HG03460 (cell line): ENCODE measurements at regions not wholly inside any gene's neighbourhood (a gene's known extent, or its start where the extent isn't known, plus 50 kb on each side); places are given as distances from the start of the nearest gene placed in this dataset.
"Not testable (repeated sequence)": the region's sequence is repeated elsewhere in the genome, so short reads cannot be mapped to it uniquely, and the experiment has no call there.

Experiments
- ATAC-seq: cut with Tn5 transposase; IDR thresholded peaks from one replicate; pipeline ENCODE4 v1.9.1; 2021; ENCODE audit not compliant: unreplicated experiment

DNA sequence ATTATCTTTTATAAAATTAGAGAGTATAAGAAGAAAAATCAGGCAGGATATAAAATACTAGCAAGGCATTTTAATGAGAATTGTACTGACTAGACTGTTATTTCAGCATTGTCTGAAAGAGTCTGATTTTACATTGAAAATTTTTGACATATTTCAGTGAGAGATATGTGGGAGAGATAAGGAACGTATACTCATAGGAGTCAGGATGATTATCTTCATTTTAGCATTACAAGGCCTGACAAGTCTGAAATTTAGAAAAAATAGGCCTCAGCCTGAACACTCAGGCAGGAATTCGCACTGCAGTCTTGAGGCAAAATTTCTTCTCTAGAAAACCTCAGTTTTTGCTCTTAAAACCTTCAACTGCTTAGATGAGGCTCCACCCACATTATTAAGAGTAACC lies 386.0 kb downstream of the HGF start:
- no peak for ATAC-seq

DNA sequence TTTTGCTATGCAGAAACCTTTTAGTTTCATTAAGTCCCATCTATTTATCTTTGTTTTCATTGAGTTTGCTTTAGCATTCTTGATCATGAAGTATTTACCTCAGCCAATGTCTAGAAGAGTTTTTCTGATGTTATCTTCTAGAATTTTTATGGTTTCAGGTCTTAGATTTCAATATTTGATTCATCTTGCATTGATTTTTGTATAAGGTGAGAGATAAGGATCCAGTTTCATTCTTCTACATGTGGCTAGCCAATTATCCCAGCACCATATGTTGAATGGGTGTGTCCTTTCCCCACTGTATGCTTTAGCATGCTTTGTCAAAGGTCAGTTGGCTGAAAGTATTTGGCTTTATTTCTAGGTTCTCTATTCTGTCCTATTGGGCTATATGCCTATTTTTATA lies 395.2 kb downstream of the HGF start:
- not testable (repeated sequence) for ATAC-seq

DNA sequence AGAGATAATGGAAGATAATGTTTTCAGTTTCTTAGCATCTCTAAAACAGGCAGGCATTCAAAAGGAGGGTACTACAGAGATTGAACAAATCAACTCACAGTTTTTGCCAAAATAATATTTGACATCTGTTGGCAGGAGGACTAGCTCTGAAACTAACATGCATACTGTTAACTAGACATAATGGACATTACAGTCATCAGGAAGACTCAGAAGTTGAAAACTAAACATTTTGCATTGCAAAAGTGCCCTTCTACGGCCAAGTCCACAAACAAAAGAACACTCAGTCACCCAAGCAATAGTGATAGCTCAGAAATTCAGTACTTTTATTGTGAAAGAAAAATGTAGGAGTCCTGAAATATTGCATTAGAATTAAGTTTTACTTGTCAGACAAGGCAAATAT lies 399.0 kb downstream of the HGF start:
- ATAC-seq, result no peak

DNA sequence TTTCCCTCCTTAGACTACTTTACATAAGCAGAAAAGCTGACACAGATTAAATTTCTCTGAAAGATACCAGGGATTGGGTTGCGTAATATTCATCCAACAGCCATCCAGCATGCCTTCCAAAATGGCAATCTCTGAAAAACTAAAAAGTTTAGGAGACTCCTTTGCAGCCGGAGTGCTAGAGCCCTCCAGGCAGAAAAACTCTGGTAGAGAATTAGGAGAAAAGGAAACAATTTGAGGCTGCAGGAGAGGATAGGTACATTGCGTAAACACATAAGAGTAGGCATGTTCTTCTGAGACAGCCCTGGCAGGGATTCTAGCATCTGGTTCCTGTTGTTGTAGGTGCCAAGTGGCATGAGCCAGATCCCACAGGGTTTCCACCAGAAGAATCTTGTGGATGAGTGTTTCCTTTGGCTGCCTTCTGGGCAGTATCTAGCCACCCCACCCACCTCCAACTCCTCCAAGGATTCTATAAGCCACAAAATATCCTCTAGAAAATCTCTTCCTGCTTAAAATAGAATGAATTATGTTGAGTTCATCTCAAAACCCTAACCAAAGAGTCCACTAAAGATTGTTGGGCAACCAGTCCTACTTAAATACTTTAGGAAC lies 402.4 kb downstream of the HGF start:
- ATAC-seq, result no peak

DNA sequence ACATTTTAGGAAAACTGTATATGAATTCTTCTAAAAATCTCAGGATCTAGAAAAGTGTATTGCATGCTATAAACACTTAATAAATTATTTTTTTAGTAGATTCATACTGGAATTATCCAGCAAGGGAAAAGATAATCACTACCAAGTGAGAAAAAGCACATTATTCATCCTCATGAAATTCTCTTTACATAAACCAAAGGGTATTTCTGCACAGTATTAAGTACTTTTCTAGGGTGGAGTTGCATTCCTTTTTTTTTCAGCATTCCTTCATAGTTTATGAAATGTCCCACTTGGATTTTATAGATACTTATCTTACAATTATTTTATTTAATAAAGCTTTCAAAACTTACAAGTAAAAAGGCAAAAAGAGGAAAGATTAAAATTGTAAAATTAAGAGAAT lies 403.3 kb downstream of the HGF start:
- no peak for ATAC-seq

DNA sequence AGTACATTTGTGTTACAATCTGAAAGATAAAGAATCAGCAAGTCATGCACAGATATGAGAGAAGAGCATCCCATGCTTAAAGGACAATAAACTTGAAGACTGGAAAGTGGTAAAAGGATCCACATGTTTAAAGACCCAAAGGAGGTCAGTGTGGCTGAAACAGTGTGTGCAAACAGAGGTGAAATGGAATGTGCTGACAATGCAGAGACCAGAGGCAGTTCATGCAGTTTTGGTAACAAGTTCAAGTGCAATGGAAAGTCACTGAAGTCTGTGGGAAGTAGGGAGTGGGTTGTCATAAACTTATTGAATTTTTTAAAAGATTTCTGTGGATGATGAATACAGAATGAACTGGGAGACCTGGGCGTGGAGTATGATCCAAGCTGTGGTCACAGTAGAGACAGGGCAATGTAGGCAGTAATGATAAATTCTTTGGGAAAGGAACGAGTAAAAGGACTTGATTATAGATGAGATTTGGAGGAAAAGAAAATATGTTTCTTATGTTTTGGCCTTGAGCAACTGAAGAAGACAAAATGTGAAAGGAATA lies 408.0 kb downstream of the HGF start:
- ATAC-seq, result no peak

DNA sequence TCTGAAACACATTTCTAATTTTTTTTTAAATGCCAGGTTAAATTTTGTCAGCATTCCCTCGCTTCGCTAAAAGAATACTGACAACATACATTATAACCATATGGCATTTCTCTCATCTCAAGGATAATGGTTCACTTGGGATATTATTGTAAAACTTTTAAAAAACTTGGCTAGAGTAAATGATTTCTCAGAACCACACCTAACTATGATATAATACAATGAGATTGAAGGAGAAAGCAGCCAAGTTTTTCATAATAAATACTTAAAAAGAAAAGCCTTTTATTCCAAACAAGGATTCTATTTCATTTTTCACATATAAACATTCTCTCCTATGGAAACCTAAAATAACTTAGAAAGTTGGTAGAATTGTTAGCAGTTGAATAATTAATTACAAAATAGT lies 413.9 kb downstream of the HGF start:
- no peak for ATAC-seq

DNA sequence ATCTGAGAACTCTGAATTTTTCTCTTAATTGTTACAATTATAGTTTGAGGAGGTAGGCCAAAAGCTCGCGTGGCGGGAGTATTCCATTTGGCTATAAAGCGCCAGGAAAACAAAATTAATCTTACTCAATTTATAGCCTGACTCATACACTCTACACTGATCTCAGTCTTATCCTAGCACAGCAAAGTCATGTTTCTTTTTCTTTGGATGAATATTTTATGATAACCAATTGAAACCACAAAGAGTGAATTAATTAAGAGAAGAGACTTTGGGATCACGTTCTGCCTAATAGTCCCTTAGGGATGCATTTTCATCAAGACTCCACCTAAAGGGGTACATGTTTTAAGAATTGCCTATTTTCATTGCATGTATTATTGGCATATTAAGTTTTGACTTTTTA lies 420.8 kb downstream of the HGF start:
- ATAC-seq, result no peak

DNA sequence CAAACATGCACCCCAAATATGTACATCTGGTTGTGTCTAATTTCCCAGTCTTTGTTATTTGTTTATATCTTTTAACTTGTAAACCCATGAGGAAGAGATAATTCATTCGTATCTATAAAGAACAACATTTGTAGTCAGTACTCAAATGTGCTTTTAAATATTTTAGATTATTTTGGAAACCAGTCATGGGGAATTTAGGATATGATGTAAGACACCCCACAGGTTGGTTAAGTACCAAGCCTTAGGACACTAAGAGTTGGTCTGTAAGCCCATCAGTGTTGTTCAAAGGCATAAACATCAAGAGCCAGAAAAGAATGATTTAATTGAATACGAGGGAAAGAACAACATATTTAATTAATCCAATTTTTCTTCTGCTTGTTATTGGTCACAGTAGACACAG lies 421.1 kb upstream of the SEMA3C start:
- ATAC-seq, result no peak

DNA sequence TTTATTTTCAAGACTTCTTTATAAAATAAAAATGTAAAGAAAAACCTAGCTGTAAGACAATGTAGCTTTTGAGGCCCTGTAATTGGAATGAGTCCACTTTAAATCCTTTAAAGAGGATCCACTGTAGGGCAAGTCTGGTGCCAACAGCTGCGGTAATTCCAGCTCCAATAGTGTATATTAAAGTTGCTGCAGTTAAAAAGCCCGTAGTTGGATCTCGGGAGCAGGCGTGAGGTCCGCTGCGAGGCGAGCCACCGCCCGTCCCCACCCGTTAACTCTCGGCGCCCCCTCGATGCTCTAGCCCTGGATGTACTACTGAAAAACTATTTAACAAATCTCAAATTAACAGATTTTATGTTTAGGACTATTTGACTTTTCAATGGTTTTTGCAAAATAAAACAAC lies 414.7 kb upstream of the SEMA3C start:
- ATAC-seq, result no peak

DNA sequence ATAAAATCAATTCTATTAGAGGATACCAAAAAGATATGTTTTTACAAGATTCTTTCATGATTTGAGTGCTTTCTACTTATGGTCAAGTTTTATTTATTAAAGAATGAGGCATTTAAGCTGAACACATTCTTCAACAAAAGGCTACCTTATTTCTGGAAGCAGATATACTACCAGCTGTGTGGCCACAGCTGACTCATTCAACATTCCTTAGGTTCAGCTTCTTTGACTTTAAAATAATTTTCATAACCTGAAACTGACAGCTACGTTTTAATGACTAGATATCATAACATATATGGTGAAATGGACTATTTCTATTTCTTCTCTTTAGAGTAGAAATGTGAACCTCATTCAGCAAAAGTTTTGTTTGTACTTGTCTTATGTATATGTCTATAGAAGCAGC lies 414.2 kb upstream of the SEMA3C start:
- ATAC-seq, result no peak

DNA sequence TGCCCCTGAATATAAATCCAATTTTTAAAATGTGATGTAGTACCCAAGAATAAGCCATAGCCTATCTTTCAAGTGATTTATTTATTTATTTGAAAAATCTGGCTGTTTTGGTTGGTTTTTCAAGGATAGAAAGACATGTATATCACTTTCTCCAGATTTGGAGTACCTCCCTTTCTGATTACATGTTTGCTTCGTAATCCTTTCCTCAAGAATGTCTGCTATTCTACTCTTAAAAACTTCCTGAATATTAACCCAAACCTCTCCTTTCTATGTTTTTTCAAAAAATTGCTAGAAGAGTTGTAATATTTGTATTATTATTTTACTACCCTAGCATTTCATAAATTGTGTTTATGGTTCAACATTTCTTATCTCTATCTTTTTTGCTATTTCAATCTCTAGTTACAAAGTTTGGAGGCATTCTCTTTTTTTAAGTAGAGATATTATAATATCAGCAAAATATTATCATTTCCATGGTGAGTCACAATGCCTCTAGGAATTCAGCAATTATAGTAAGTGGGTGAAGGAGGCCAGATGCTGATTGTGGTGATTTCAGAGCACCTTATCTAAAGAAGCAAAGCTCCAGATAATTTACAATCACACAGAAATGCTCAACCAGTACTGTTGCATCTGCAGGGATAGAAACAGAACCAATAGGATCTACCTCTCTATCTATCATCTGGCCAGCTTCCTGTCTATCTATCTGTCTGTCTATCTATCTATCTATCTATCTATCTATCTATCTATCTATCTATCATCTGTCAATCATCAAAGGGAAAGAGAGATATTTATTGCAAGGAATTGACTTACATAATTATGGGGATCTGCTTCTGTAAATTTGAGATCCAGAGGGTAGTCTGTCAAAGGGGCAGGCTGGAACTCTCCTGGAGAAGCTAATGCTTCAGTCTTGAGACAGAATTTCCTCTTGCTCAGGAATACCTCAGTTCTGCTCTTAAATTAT lies 412.5 kb upstream of the SEMA3C start:
- ATAC-seq, result no peak

DNA sequence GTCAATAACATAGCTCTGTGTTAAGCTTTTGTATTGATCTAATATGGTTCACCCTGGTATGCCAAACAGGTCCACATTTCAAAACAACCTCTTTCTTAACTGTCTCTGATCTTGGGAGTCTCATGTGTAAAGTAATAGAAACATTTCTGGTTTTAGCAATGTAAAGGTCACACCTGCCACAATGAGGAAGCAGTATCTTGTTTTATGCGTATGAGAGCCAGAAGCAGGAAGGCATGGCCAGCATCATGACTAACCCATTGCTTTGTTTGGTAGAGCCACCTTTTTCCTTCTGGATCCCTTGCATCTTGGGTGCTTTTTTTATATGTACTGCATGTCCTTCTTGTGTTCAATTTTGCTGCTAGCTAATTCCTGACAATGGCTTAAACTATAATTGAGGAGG lies 411.3 kb upstream of the SEMA3C start:
- ATAC-seq, result no peak

DNA sequence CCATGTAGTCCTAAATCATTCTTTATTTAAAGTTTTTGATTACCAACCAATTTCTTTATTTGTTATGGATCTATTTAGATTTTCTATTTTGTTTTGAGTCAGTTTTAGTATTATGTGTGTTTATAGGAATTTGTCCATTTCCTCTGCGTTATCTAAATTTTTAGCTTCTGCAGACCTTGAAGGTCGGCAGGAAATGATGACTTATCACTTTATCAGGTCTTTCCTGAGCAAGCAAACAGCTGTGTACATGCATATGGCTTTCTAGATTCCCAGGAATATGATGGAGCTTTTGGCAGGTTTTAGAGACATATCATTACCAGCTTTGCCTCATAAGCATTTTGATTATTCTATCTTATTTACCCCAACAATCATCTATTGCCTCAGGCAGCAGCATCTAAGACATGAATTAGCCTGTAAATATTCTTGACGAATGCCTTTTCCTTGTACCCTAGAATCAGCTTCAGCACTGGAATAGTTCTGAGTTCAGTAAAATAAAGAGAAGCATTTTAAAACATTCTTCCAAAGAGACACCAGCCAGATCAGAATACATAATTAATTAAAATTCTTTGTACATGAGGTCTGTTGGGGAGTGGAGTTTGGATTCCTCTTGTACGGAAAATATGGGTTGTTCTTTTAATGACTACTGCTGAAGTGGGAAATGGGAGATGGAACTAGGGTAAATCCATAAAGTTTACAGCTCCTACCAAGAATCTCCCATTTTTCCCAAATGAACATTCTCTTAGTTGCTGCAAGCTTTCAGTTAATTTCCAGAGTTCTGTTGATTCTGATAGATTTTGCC lies 408.8 kb upstream of the SEMA3C start:
- ATAC-seq, result no peak

DNA sequence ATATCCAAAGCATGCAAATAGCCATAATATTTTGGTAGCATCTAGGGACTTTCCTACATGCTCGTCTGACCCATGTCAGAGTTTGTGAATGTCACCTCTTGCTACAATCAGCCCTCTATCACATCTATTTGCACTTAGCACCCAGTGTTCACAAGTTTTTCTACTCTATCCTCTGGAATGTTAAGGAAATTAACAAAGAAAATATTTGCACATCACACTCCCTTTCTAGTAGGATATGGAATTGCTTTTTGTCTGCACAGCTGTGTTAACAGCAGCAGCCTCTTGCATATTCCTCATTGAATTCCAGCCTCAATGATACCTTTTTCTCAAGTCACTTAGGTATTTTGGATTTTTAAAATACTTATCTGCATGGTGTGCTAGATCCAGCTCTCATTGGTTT lies 403.1 kb upstream of the SEMA3C start:
- ATAC-seq, result no peak

DNA sequence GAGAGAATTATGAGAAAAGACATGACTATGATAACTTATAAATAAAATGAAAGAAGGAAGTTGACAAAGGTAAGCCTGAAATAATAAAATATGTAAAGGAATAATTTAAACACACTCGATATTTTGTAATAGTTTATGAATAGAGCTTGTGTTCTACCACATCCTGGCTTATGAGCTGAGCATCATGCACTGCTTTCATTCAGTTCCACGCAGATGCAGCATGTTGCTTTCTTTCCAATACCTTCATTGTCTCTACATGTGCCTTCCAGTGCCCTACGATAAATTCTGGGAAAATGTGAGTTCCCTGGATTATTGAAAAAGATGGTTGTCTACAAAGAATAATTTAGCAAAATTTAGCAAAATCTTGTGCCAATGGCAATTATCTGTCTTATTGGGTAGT lies 398.9 kb upstream of the SEMA3C start:
- no peak for ATAC-seq

DNA sequence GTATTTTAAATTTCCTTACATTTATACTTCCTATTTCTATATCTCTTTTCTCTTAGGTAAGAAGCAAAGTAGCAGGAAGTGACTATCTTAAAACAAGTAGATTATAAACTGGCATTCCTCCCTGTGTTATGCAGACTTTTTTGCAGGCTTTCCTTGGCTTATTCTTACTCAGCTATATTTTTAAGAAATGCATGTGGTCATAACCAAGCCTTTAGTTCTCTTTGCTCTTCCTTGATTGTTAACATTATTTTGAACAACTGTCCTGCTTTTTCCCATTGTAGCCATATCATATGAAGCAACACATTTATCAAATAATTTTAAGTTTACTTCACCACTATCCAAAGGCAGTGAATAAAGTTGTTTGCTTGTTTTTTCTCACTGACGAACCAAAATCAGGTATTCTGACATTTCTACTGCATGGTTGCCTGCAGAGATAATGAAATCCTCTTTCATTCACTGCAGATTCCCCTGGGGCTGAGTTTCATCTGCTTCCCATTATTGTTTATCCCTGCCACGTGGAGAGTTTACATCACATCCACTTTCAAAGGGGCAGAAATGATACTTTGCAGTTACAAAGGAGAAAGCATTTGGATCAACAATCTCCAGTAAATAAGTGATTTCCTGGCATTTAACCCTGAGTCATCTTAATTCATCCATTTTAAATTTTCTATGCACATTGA lies 389.9 kb upstream of the SEMA3C start:
- ATAC-seq, result no peak

DNA sequence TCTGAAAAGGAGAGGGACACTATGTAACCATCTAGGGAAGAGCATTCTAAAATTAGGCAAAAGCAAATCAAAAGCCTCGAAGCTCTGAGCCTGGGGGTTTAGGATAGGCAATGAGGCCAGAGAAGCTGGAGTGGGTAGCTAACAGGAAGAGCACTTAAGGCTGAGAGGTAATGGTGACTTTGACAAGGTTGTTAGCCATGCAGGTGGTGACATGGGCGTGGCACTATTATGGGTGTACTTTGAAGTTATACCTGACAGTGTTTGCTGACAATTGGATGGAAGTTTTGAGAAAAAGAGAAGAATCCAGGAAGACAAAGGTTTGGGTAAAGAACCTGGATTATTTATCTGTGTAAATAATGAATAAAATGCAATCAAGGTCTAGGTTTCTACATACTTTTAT lies 383.0 kb upstream of the SEMA3C start:
- ATAC-seq, result no peak

DNA sequence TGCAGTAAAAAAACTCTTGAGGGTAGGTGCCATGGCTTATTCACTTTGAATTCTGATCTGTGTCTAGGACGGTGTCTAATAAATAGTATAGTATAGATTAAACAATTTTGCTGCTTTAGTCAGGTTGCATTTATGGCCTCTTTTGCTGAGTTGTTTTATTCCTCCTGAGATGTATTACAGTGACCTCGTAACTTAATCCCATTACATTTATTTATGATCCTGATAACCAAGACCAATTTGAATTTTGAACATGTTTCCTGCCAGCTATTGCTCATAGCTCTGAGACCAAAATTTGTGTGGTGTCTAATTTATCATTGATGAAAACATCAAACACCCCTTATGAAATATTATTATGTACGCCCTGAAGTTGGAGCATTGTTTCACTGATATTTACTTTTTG lies 381.9 kb upstream of the SEMA3C start:
- no peak for ATAC-seq

DNA sequence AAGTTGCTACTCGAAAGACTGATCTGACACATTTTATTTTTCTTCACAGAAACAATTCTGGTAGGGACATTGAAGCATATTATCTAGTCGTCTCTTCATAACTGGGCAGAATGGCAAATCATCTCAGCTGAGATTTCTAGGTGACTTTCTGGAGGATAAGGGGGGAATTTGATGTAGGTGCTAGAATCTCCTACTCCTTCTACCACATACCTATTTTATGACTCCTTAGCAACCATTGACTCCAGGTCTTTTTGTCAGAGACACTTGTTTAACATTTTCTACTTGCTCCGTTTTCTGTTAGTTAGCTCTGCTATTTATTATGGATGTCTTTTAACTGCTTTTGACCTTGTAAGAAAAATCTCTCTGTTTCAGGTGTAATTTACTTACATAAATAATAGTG lies 380.9 kb upstream of the SEMA3C start:
- no peak for ATAC-seq
